ENCODE measurements at regions not wholly inside any gene's neighbourhood (a gene's known extent, or its start where the extent isn't known, plus 50 kb on each side); places are given as distances from the start of the nearest gene placed in this dataset.

- H3K9me1 ChIP-seq (replicated peaks; ENCODE audit: control insufficient read depth, extremely low read depth, insufficient read depth, low read length): no peaks in the 10 kb centered on the region
- intact Hi-C loops (cut with micrococcal nuclease) (no loop called here), dilution Hi-C loops (cut with MboI; ENCODE audit: extremely low pct_ligation_motif_present, low sequenced_read_pairs) (no loop called here)
- FAIRE-seq (no peak), DNase-seq (ENCODE audit: low read depth, low spot score) (no peak)
- H3K9me3 ChIP-seq (replicated peaks; ENCODE audit: control insufficient read depth, insufficient read depth, low read length): peaks cover 8% of the 10 kb centered on the region
- H3K79me2 ChIP-seq (ENCODE audit: control insufficient read depth, insufficient read depth, low read length): no peaks in the 10 kb centered on the region
- ChIA-PET POLR2A (no interaction called here), CTCF (no interaction called here)
- no peak overlapping the region for H3K4me3 ChIP-seq (replicated peaks in 1 of 3; ENCODE audit: insufficient read depth in 1 of 3, low read depth in 1 of 3, low read length in 3 of 3)
- no peak overlapping the region for H3K27ac ChIP-seq (ENCODE audit: insufficient read depth, low read depth, low read length)
- H3K36me3 ChIP-seq (ENCODE audit: control insufficient read depth in 2 of 2, extremely low read depth in 1 of 2, insufficient read depth in 2 of 2, low read length in 2 of 2): no peaks in the 10 kb centered on the region
- H2AFZ ChIP-seq (ENCODE audit: low read depth, low read length): no peak overlapping the region
- no peaks in the 10 kb centered on the region for H4K20me1 ChIP-seq (replicated peaks; ENCODE audit: control insufficient read depth, extremely low read depth, insufficient read depth, low read length)
- no peaks in the 10 kb centered on the region for H3K27me3 ChIP-seq (ENCODE audit: control insufficient read depth in 2 of 2, insufficient read depth in 2 of 2, low read length in 2 of 2)
- no TSS peak for BruUV-seq (replicated peaks)
- no peaks in the 10 kb centered on the region for H3K4me1 ChIP-seq (ENCODE audit: control insufficient read depth, extremely low read depth, insufficient read depth, low read length)
- H3K9ac ChIP-seq (replicated peaks; ENCODE audit: extremely low read depth, insufficient read depth, low read length): no peak overlapping the region
- TF ChIP-seq POLR2AphosphoS5 (IDR thresholded peaks at IDR 0.05; ENCODE audit: insufficient read depth, low read depth, low read length): no peak
- no peak for TF ChIP-seq FOS (IDR thresholded peaks at IDR 0.05; ENCODE audit: borderline replicate concordance, insufficient read depth, low read length)
- TF ChIP-seq POLR2A (IDR thresholded peaks at IDR 0.05; ENCODE audit: low read depth, low read length): no peak
- no peak for TF ChIP-seq GATA2 (IDR thresholded peaks at IDR 0.05; ENCODE audit: insufficient read depth, insufficient read length, low read depth, low read length)
- no peak for TF ChIP-seq MAX (IDR thresholded peaks at IDR 0.05; ENCODE audit: insufficient read depth, insufficient read length)
- TF ChIP-seq EZH2 (IDR thresholded peaks at IDR 0.05; ENCODE audit: borderline replicate concordance, low read depth, low read length, severe bottlenecking): no peak
- no peak for TF ChIP-seq JUN (IDR thresholded peaks at IDR 0.05; ENCODE audit: borderline replicate concordance, insufficient read depth, insufficient read length, low read depth)
- TF ChIP-seq CTCF (IDR thresholded peaks at IDR 0.05; ENCODE audit: extremely low read depth in 1 of 2, insufficient read depth in 1 of 2, low read depth in 1 of 2, low read length in 2 of 2): no peak
- no peak for TF ChIP-seq MYC (IDR thresholded peaks at IDR 0.05; ENCODE audit: low read depth, low read length)
- H3K4me2 ChIP-seq (ENCODE audit: insufficient read depth, low read length): no peak overlapping the region
Observed at GRCh38 chr13:53445686-53446085, 417.1 kb downstream of the OLFM4 start.
